ENCODE measurements at regions not wholly inside any gene's neighbourhood (a gene's known extent, or its start where the extent isn't known, plus 50 kb on each side); places are given as distances from the start of the nearest gene placed in this dataset.

DNA sequence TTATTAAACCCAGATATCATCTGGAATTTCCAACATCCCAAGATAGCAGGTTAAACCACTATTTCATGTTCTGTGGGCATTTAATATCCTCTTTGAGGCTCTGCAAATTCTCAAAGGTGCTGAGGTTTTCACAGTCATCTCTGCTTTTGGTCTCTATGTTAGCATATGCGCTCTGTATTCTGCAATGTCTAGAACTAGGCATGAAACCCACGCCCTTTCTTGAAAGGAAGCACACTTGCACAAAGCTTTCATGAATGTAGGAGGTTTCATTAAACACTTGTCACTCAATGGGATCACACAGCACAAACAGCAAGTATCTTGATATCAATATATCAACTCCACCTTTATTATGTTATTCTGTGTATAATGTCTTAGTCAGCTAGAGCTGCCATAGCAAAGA lies 172.0 kb upstream of the USP24 start:
- TF ChIP-seq POLR2AphosphoS5 (IDR thresholded peaks at IDR 0.05): no peak
- no peak for TF ChIP-seq POLR2A (IDR thresholded peaks at IDR 0.05)
- no peak for TF ChIP-seq CTCF (IDR thresholded peaks at IDR 0.05)
